GM18517 (cell line): ENCODE measurements at regions not wholly inside any gene's neighbourhood (a gene's known extent, or its start where the extent isn't known, plus 50 kb on each side); places are given as distances from the start of the nearest gene placed in this dataset.

Experiments used
- ATAC-seq: cut with Tn5 transposase; IDR thresholded peaks from one replicate; pipeline ENCODE4 v1.9.1; 2021; ENCODE audit warnings: mild to moderate bottlenecking, moderate library complexity; ENCODE audit not compliant: unreplicated experiment

DNA sequence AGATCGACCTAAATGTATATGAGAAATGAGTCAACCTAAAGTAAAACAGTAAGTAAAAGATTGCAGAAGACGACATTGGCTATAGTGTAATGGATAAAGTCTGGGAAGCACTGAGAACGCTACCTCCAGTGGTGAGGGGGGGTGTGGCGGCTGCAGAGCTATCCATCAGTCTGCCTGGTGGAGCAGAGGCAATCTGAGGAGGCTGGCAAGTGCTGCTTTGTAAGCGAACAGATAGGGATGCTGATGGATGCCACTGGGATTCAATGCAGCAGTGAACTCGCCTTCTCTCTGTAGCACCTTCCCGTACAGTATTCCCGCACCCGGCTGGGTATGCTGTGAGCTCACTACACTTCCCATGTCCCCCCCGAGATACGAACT is 261.5 kb downstream of the NSG2 start:
- no peak for ATAC-seq

DNA sequence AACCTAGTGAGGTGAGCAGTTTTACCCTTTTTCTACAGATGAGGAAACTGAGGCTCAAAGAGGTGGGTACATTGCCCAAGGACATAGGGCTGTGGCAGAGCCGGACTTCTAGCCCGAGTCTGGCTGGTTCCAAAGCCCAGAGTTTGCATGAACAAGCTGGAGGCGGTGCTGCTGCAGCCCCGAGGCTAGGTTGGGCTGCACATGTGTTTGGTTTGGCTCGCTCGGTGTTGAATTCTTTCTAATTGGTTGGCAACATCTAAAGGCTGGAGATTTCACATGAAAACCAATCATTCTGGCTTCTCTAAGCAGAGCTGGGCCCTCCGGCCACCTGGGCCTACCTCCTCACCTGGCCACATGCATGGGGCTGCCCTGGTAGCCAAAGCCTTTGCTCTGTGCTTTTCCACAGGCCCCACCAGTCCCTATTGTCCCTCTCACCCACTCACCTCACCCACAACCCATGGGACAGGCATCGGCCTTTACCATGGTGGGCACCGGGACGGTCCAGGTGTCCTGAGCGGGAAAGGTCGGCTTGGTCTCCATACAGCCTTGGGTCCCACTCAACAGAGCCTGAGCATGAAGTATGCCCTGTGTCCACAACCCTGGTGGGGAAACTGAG is 262.3 kb downstream of the NSG2 start:
- no peak for ATAC-seq

DNA sequence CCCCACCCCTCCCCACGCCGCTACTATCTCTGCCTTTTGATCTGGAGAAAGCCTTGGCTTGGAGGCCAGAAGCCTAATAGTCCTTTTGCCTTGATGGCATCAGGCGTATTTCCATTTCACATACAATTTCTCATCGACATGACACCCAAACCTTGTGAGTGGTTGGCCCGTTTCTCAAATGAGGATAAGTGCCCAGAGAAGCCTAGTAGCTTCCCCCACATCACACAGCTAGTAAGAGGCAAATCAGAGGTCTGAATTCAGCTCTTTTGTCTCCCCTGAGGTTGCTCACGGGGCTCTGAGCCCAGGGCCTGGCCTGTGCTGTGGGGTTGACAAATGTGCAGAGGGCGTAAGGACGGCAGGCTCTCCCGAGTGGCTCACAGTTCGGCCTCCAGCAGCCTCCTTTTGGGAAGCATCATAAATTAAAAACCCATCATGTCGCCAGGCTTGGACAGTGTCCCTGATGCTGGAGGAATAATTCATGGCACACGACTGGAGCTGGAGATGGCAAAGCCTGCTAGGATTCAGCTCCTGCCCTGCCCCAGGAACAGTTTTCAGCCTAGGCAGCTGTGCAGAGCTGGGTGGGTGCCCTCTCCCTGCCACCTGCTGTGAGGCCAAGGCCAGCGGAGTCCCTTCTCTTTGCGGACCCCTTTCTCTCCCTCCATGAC is 263.8 kb downstream of the NSG2 start:
- ATAC-seq = no peak

DNA sequence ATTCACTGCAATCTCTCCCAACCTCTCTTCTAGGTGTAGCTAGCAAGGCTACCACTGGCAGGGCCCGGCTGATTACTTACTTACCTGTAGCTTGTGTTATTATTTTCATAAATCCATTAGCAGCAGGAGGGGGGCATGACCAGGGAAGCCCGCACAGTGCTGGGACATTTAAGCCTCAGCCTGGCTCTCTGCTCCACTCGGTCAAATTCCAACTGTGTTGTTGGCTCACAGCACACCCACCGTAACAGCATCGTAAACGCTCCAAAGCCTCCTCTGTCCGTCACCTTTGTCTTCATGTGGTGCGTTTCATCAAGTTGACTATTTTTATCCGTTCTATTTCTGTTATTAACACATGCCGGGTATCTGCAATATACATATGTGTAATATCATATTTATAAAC is 264.7 kb downstream of the NSG2 start:
- ATAC-seq = no peak

GRCh38 chr5:174310706-174311105 is 265.2 kb downstream of the NSG2 start:
- no peak for ATAC-seq

DNA sequence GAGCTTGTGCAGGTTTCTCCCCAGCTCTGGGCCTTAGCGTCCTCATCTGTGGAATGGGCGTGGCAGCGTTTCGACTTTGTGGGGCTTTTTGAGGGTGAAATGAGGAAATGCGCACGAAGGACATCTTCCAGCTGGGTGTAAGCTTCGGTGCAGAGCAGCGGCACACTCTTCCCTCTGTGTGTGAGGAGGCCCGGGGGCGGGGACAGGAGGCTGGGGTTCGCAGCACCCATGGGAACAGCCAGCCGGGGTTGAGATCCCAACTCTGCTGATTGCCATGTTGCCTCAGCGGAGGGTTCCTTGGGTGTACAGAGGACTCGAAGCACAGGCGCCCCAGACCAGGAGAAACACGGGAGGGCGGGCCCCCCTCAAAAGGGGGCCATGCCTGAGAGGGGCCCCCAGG is 265.6 kb downstream of the NSG2 start:
- no peak for ATAC-seq

DNA sequence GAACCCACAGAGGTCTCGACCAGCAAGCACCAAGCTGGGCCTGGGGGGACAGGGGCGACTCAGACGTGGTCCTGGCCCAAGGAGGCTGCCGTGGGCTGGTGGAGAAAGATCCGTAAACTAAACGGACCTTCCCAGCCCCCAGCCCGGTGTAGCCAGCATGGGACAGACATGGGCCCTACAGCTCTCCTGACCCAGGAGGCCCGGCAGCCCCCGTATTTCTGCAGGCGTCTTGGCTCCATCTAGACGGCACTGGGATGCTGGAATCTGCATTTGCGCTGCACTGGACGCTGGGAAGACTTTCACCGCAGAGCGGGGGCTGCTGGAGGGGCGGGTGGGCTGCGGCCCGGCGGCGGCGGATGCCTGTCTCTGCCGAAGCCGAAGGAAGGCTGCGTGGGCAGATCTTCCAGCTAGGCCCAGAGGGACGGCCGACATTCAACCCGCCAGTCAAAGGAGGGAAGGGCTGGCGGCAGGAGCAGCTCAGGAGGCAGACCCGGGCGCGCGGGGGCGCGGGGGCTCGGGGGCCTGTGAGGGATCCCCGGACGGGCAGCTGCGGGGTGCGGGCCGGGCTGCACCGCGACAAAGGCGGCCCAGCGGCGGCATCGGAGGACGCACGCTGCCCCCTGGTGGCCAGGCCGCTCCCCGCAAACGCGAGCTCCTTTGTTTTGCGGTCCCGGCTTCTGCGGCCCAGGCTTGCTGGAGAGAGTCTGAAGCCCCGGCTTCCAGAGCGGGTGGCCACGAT is 266.2 kb downstream of the NSG2 start:
- no peak for ATAC-seq

DNA sequence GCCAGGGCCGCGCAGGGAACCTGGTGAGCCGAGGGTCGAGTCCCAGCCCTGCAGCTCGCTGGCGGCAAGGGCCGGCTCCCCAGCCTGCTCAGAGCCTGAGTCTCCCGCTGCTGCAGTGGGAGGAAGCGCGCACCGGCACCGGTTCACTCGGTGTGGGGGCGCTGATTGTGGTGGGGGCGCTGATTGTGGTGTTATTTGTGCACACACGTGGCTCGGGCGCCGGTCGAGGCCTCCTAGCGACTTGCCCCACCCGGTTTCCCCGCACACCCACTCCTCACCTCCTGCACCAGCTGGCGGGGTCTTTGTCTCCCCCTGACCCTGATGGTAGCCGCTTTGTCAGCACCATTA is 266.7 kb downstream of the NSG2 start:
- no peak for ATAC-seq

- ATAC-seq = no peak
Observed at GRCh38 chr5:174312641-174313040, 267.1 kb downstream of the NSG2 start.

DNA sequence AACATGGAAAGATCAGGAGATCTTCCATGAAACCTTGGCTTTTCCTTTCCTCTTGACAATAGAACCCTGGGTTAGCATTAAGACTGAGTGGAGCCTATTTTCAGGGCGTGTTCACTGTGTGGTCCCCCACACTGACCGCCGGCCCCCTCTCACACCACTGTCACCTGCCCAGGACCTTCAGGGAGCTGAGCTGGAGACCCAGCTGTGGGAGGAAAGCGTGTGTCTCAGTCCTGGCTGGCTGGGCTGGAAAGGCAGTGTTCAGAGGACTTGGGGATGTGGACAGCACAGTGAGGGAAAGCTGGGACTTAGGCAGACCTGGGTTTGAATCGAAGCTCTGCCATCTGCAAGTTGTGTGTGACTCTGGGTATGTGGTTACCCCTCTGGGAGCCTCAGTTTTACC is 268.1 kb downstream of the NSG2 start:
- ATAC-seq = no peak

DNA sequence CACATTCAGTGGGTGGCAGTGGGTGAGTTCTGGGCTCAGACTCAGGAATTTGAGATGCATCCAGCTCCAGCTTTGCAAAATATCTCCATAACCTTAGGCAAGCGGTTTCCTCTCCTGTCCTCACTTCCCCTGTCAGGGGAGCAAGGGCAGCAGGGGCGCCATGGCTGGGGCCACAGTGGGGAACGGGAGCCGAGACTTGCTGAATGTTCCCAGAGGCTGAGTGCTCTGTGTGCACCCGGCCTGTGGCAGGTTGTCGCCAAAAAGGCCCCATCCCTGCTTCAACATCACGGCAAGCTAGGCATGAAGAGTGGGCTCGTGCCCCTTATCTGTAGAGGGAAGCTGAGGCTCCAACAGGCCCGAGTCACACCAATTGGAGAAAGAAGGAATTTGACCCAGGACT is 268.8 kb downstream of the NSG2 start:
- ATAC-seq = no peak

DNA sequence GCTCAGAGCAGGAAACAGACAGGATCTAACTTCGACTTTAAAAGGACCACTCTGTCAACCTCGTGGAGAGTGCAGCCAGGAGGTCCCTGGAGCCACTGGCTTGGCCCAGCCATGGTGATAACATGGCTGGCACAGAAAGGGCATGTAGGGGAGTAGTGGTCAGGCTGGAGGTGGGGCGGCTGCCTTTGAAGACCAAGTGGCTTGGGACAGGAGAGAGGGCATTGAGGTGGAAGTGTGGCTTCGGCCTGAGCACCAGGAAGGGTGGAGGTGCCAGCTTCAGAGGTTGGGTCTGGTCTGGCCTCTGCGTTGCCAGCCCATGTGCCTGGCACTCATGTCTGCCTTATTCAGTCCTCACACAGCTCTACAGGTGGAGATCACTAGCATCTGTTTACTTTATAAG is 270.0 kb downstream of the NSG2 start:
- ATAC-seq = no peak

- ATAC-seq = no peak
Observed at GRCh38 chr5:174315871-174316270, 270.4 kb downstream of the NSG2 start.

DNA sequence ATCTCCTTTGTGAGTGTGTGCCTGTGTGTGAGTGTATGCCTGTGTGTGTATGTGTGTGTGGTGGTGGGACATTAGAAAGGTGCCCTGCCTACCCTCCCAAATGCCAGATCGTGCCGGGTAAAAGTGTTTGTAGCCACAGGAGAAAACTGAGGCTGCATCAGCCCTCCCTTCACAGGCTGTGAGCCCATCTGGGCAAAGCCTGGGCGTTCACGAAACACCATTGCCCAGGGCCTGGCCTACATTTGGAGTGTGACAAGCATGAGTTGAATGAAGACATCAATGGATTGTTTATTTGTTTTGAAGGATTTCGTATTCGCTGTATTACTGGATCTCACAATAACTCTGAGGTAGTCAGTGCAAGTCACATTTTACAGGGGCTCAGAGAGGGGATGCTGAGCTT is 270.8 kb downstream of the NSG2 start:
- ATAC-seq = no peak

GRCh38 chr5:174317256-174317894 is 271.9 kb downstream of the NSG2 start:
- ATAC-seq = no peak

DNA sequence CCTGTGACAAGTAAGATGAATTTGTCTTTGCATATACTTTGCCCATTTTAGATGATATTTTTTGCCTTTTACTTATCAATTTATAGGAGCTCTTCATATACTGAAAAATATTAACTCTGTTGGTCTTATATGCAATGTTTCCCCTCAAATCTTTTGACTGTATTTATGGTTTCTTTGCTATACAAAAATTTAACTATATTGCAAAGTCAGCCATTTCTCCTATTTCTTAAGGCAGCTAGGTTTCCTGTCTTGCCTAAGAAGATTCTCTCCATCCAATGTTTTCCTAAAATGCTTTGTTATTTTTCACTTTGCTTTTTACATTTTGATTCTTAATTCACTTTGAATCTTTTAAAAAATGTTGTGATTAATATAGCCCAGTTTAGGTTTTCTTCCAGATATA is 273.1 kb downstream of the NSG2 start:
- no peak for ATAC-seq

DNA sequence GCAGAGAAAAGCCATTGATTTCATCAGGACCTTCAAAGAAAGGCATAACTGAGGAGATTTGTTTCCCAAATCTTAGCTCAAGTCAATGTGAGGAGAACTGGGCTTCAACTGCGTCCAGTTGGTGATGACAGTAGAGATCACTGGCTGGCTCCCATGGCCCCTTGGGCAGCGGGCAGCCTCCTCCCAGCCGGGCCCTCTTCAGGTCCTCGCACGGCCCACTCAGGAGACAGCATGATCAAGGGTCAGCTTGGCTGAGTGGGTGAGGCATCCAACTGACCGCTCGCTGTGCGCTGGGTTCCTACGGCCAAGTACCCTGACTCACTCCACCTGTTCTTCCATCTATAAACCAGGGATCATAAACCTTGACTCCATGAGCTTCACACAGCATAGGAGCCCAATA is 274.0 kb downstream of the NSG2 start:
- ATAC-seq = no peak

- no peak for ATAC-seq
Observed at GRCh38 chr5:174320051-174320450, 274.5 kb downstream of the NSG2 start.

- ATAC-seq = no peak
Observed at GRCh38 chr5:174323878-174324281, 278.4 kb downstream of the NSG2 start.

DNA sequence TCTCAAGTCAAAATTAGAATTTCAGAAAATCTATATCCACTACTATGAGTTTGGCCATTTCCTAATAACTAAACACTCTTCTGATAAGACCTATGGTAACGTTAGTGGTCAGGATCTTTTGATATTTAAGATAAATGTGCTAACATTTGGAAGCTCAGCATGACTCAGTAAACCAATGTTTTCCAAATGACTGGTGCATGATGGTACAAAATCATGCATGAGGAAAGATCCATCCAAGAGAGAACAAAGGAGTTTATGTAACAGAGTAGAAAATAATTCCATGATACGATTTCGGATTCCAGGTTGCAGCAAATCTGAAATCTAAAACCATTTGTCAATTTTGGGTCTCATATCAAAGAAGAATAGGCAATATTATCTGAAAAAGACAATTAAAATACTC is 279.2 kb downstream of the NSG2 start:
- ATAC-seq = no peak

- no peak for ATAC-seq
Observed at GRCh38 chr5:174325431-174325830, 279.9 kb downstream of the NSG2 start.

- ATAC-seq = no peak
Observed at GRCh38 chr5:174325961-174326360, 280.5 kb downstream of the NSG2 start.
